HG03159 (cell line): ENCODE measurements at regions not wholly inside any gene's neighbourhood (a gene's known extent, or its start where the extent isn't known, plus 50 kb on each side); places are given as distances from the start of the nearest gene placed in this dataset.

Experiments
- ATAC-seq: cut with Tn5 transposase; IDR thresholded peaks from one replicate; pipeline ENCODE4 v1.9.1; 2021; ENCODE audit warnings: mild to moderate bottlenecking, moderate library complexity; ENCODE audit not compliant: unreplicated experiment

GRCh38 chr16:55041540-55042234 lies 111.0 kb downstream of the IRX5 start:
- no peak for ATAC-seq

DNA sequence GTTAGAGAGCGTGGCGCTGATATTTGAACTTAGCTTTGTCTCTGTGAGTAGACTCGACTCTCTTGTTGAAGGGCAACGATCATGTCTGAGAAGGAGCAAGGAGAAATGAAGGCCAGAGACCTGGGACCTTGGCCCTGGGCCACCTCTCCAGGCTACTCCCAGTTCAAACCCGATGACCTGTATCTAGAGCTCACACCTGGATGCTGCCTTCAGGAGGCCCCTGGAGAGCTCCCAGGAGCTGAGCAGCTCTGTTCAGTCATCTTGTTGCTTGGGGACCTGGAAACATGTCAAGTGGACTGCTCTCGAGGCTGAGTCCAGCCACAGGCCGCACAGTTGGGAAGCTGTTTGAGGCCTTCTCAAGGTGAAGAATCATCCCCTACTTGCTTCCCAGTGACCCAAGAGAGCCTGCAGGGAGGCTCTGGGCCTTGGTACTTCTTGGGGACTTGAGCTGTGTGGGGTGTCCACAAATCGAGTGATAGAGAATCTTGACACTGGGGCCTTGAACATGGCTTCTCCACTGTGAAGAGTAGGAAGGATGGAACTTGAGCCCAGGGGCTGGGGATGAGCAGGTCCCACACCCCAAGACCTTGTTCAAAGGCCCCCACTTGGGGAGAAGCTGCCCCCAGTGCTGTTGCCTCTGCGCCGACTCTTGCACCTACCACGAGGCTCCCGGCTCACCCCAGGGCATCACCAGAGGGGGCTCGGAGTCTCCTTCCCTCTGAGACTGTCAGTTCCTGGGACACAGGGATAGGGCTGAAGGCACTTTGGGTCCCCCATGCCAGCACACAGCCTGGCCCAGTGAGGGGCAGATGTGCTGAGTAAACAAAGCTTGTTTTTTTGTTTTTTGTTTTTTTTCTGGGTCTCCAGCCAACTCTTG lies 112.1 kb downstream of the IRX5 start:
- ATAC-seq, result no peak

GRCh38 chr16:55043499-55043898 lies 112.8 kb downstream of the IRX5 start:
- ATAC-seq, result no peak

DNA sequence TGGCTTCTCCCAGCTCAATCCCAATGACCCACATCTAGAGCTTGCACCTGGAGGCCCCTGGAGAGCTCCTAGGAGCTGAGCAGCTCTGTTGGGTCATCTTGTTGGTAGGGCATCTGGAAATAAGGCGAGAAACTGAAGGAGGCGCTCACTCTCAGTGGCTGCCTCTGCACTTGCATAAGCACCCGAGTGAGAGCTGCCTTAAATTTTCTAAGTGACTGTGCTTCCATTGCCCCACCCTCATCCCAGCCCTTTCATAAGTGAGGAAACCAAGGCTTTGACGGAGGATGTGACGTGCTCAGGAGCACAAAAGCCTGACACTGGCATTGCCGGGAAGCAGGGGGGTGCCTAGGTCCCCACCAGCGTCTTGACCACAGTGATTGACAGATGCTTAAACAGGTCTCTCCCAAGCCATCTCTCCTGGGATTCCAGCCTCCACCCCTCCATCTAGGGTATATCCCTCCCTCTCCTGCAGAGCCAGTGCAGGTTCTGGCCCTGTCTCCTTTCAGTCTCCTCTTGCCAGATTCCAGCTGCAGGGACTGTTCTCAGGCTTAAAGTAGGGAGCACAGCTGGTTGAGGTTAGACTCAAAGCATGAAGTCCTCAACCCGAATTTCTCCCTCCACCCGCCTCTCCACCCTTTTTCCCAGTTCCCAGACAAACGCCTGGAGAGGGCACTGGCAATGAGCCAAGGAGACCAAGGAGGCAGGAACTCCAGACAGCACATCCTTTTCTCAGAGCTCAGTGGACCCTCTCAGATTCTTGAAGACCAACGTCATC lies 113.7 kb downstream of the IRX5 start:
- no peak for ATAC-seq

DNA sequence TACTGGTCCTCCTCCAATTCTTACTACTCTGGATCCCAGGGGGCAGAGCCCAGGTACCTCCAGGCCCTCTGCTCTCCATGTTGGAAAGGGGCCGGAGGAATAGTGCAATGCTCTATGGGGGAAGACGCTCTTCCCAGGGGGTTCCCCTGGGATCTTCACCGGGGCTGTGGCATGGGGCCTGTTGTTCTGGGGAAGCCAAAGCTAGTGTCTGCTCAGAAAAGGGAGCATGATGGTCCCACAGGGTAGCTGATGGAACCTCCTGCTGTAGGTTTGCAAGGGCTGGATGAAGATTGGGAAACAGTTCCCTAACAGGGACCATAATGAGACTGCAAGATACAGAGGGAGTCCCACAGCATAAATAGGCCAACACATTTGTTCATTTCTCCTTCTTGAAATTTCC lies 114.7 kb downstream of the IRX5 start:
- no peak for ATAC-seq

DNA sequence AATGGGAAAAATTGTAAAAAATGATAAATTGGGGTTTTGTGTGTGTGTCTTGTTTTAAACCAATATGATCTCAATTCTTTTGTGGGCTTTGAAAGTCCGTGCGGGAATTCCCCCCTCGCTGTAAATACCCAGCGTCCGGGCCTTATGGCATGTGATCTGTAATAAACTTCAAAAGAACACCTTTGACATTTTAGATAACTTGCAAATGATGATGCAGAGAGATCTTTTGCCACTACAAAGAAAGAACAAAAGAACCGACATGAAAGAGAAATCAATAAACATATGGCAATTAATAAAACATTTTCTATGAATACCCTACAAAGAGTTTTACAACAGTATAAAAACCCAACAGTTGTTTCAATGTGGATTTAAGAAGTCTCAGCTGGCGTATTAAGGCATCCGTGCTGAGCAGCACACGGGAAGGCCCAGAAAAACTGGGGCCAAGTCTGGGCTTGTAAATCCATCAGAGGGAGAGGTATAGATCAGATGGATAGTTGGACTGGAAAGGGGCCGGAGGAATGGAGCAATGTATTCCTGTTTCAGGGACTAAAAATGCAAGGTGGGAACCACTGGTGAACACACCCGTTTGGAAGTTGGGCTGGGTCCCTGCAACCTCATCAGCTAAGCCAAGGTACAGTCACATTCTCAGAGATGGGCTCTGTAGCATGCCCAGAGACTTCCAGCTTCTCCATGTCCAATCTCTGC lies 115.2 kb downstream of the IRX5 start:
- no peak for ATAC-seq

DNA sequence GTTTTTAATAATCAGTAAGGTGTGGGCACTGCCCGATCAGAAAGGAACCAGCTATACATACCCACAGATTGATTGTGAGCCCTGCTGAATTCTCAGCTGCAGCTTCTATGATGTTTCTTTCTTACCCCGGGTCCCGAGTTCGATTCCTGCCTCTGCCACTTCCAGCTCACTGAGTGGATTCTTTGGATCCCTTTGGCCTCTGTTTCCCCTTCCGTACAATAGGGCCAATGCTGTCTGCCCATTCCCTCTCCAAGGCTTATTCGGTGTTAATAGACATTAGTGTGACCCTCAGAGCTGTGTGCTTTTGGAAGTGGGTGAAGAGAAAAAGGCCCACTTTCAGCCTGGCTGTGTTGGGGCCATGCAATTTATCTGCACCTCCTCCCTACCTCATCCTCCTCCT lies 115.8 kb downstream of the IRX5 start:
- ATAC-seq, result no peak

DNA sequence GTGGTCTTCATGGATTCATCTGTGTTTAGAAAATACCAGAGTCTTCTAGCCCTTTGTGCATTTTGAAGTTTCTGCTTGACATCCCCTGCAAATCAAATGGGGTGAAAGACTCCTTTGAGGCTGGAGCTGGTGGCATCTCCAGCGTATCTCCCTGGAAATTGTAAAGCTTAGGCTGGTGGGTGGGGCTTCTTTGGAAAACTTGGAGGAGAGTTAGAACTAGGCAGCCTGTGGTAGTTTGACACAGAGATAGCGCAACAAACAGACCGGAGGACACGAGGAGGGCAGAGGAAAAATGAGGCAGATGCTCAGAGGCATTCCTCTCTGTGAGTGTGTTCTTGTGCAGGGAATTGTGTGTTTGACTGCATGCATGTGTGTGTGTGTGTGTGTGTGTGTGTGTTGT lies 116.3 kb downstream of the IRX5 start:
- no peak for ATAC-seq

- no peak for ATAC-seq
Observed at GRCh38 chr16:55047331-55047730, 116.7 kb downstream of the IRX5 start.

- no peak for ATAC-seq
Observed at GRCh38 chr16:55047903-55048497, 117.3 kb downstream of the IRX5 start.

GRCh38 chr16:55048745-55049144 lies 118.1 kb downstream of the IRX5 start:
- ATAC-seq, result no peak

- no peak for ATAC-seq
Observed at GRCh38 chr16:55051571-55052347, 121.1 kb downstream of the IRX5 start.

DNA sequence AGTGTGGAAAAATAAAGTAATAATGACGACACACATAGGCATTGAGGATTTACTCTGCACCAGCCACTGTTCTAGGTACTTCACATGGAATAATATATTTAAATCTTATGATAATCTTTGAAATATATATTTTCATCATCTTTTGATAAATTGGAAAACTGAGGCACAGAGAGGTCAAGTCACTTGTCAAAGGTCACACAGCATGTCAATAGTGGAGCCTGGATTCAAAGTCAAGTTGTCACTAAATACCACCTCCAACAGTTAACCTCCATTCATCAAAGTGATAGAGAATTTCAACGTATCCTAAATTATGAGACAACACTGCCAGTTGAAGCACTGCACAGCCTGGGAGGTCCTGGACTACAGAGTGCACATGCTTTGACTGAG lies 121.7 kb downstream of the IRX5 start:
- ATAC-seq, result no peak

DNA sequence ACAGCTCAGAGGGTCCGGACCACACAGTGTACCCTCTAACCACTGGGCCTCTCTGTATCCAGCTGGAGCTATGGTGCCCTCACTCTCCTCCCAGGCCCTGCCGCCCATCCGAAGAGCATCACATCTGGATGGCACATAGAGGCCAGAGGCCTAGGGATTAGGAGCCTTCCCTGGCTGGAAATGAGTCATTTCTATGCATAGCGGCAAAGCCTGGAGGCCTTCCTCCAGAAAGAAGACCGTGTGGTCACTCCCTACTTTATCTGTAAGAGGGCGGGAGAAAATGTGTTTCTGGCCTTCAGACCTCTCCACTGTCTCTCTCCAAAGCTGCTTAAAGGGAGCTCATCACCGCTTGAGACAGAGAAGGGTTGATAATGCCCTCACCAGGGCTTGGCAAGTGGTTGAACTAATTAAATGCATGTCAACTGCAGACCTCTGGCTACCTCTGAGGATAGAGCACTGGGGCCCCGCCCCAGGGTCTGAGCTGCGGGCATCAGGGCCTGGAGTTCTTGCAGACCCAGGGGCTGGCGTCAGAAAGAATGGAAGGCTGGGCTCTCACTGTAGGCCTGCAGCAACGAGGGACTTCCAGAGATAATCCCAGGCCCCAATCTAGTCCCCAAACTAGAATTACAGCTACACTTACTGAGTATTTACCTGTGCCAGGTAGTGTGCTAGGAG lies 122.2 kb downstream of the IRX5 start:
- no peak for ATAC-seq

DNA sequence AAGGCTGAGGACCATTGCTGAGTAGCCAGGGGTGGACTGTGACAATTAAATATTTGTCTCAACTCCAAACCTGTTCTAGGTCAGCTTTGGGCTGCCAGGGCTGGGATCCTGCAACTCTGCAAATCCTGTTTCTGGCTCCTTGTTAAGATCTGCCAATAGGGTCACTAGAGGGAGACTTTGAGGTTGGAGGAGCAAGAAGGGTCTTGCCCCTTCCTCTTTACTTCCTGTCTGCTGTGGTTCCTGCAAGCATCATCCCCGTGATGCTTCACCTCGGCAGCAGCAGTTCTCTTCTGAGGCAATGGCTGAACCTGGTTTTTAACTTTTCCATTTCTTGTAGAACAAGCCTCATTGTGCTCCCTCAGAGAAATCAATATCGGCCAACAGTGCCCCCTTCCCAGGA lies 124.6 kb downstream of the IRX5 start:
- no peak for ATAC-seq

- ATAC-seq, result no peak
Observed at GRCh38 chr16:55056585-55057401, 126.1 kb downstream of the IRX5 start.

DNA sequence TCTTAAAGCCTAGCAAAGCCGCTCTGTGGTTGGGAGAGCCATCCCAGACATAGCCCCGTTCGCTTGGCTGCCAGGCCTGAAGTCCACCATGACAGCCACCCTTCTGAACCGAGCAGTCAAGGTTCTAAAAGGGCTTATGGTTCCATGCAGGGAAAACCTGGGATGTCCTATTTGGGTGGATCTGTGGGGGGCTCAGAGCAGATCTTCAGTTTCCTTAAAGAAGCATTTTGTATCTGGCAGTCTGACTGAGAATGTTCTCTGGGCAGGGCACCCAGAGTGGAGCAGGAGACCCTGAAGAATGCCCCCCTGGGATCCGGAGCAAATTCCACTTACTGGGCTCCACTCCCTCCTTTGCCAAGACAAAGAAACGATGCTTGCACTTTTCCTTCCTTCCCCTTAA lies 127.2 kb downstream of the IRX5 start:
- no peak for ATAC-seq

DNA sequence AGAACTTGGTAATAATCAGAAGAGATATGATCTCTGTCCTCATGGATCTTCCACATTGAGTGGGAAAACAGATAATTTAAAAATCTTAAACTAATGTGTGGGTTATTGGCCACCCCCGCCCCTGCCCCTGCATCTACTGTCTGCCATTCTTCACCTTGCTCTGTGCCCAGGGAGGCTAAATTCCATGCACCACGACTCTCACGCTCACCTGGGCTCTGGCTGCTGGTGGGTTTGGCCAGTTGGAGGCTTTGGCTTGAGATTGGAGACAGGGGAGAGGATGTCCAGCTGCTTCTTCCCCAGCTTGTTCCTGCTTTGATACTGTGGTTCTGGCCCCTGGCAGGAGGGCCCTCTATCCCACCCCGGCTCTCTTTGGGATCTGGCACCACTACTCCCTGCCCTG lies 127.9 kb downstream of the IRX5 start:
- no peak for ATAC-seq
